ENCODE measurements at regions not wholly inside any gene's neighbourhood (a gene's known extent, or its start where the extent isn't known, plus 50 kb on each side); places are given as distances from the start of the nearest gene placed in this dataset.

- H3K27ac ChIP-seq (ENCODE audit: low read depth, low read length): no peak overlapping the region
- H3K4me3 ChIP-seq (ENCODE audit: low read depth in 1 of 2, low read length in 2 of 2): no peak overlapping the region
- H3K27me3 ChIP-seq (ENCODE audit: control insufficient read depth in 1 of 2, insufficient read depth in 2 of 2, low read length in 2 of 2): no peaks in the 10 kb centered on the region
- H3K4me1 ChIP-seq (ENCODE audit: control insufficient read depth in 1 of 2, insufficient read depth in 2 of 2, low read length in 2 of 2): peaks cover 6% of the 10 kb centered on the region in 2 donors
- no peak overlapping the region for H3K9ac ChIP-seq (ENCODE audit: low read depth in 1 of 2, low read length in 2 of 2)
- no peaks in the 10 kb centered on the region for H3K9me3 ChIP-seq (ENCODE audit: control insufficient read depth in 1 of 2, low read length in 2 of 2)
- no peaks in the 10 kb centered on the region for H3K36me3 ChIP-seq (ENCODE audit: control insufficient read depth in 1 of 2, insufficient read depth in 2 of 2, low read length in 2 of 2)
Measured at GRCh38 chr12:90859591-90859990, 95.4 kb downstream of the CCER1 start.

DNA sequence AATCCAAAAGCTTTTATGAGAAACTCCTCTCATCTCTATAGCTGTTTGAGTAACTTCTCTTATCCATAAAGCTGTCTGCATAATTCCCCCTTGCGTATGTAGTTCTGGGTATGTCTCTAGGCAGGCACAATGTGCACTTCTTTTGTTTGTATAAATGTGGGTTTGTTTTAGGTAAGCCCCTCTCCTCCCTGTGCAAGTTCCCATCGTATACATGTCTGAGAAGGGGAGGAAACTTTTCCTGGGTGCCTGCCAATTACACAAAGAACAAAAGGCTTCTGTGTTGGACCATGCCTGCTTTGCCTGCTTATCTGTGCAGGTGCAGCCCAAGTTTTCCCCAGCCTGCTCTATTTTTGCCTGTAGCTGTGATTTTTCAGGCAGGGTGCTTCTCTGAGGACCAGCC, 96.7 kb downstream of the CCER1 start:
- peaks cover 9 to 11% of the 10 kb centered on the region in 2 donors for H3K4me1 ChIP-seq (ENCODE audit: control insufficient read depth in 1 of 2, insufficient read depth in 2 of 2, low read length in 2 of 2)
- H3K36me3 ChIP-seq (ENCODE audit: control insufficient read depth in 1 of 2, insufficient read depth in 2 of 2, low read length in 2 of 2): no peaks in the 10 kb centered on the region
- H3K4me3 ChIP-seq (ENCODE audit: low read depth in 1 of 2, low read length in 2 of 2): no peak overlapping the region
- no peaks in the 10 kb centered on the region for H3K27me3 ChIP-seq (ENCODE audit: control insufficient read depth in 1 of 2, insufficient read depth in 2 of 2, low read length in 2 of 2)
- H3K27ac ChIP-seq (ENCODE audit: low read depth, low read length): no peak overlapping the region
- no peaks in the 10 kb centered on the region for H3K9me3 ChIP-seq (ENCODE audit: control insufficient read depth in 1 of 2, low read length in 2 of 2)
- no peak overlapping the region for H3K9ac ChIP-seq (ENCODE audit: low read depth in 1 of 2, low read length in 2 of 2)

DNA sequence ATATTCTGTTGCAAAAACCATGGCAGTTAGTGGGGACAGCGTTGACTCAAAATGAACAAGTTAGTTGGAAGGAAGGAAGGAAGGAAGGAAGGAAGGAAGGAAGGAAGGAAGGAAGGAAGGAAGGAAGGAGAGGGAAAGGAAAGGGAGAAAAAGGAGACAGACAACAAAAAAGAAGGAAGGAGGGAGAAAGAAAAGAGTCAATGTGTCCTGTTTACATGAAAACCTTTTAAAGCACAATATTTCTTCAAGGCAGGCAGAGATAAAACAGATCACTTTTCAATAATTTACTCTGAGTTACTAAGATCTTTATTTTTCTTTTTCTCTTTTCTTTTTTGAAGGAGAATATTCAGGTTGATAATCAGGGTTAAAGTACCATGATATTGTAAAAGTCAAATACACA, 99.4 kb downstream of the CCER1 start:
- H3K4me1 ChIP-seq (ENCODE audit: control insufficient read depth in 1 of 2, insufficient read depth in 2 of 2, low read length in 2 of 2): peaks cover 9 to 11% of the 10 kb centered on the region in 2 donors
- no peak overlapping the region for H3K4me3 ChIP-seq (ENCODE audit: low read depth in 1 of 2, low read length in 2 of 2)
- H3K27me3 ChIP-seq (ENCODE audit: control insufficient read depth in 1 of 2, insufficient read depth in 2 of 2, low read length in 2 of 2): no peaks in the 10 kb centered on the region
- no peak overlapping the region for H3K9ac ChIP-seq (ENCODE audit: low read depth in 1 of 2, low read length in 2 of 2)
- no peaks in the 10 kb centered on the region for H3K9me3 ChIP-seq (ENCODE audit: control insufficient read depth in 1 of 2, low read length in 2 of 2)
- H3K27ac ChIP-seq (ENCODE audit: low read depth, low read length): no peak overlapping the region
- no peaks in the 10 kb centered on the region for H3K36me3 ChIP-seq (ENCODE audit: control insufficient read depth in 1 of 2, insufficient read depth in 2 of 2, low read length in 2 of 2)

GRCh38 chr12:90854136-90854689, 100.8 kb downstream of the CCER1 start:
- Histone ChIP-seq H3K4me1 (ENCODE audit: control insufficient read depth in 1 of 2, insufficient read depth in 2 of 2, low read length in 2 of 2) (peaks cover 9 to 11% of the 10 kb centered on the region in 2 donors), H3K36me3 (ENCODE audit: control insufficient read depth in 1 of 2, insufficient read depth in 2 of 2, low read length in 2 of 2) (no peaks in the 10 kb centered on the region), H3K4me3 (ENCODE audit: low read depth in 1 of 2, low read length in 2 of 2) (no peak overlapping the region), H3K27me3 (ENCODE audit: control insufficient read depth in 1 of 2, insufficient read depth in 2 of 2, low read length in 2 of 2) (no peaks in the 10 kb centered on the region), H3K9ac (ENCODE audit: low read depth in 1 of 2, low read length in 2 of 2) (no peak overlapping the region), H3K9me3 (ENCODE audit: control insufficient read depth in 1 of 2, low read length in 2 of 2) (no peaks in the 10 kb centered on the region), H3K27ac (ENCODE audit: low read depth, low read length) (no peak overlapping the region)

- no peaks in the 10 kb centered on the region for H3K36me3 ChIP-seq (ENCODE audit: control insufficient read depth in 1 of 2, insufficient read depth in 2 of 2, low read length in 2 of 2)
- H3K4me3 ChIP-seq (ENCODE audit: low read depth in 1 of 2, low read length in 2 of 2): no peak overlapping the region
- H3K27ac ChIP-seq (ENCODE audit: low read depth, low read length): no peak overlapping the region
- H3K9me3 ChIP-seq (ENCODE audit: control insufficient read depth in 1 of 2, low read length in 2 of 2): no peaks in the 10 kb centered on the region
- no peak overlapping the region for H3K9ac ChIP-seq (ENCODE audit: low read depth in 1 of 2, low read length in 2 of 2)
- H3K27me3 ChIP-seq (ENCODE audit: control insufficient read depth in 1 of 2, insufficient read depth in 2 of 2, low read length in 2 of 2): no peaks in the 10 kb centered on the region
- H3K4me1 ChIP-seq (ENCODE audit: control insufficient read depth in 1 of 2, insufficient read depth in 2 of 2, low read length in 2 of 2): peaks cover 3 to 5% of the 10 kb centered on the region in 2 donors
Measured at GRCh38 chr12:90851800-90852718, 102.9 kb downstream of the CCER1 start.

DNA sequence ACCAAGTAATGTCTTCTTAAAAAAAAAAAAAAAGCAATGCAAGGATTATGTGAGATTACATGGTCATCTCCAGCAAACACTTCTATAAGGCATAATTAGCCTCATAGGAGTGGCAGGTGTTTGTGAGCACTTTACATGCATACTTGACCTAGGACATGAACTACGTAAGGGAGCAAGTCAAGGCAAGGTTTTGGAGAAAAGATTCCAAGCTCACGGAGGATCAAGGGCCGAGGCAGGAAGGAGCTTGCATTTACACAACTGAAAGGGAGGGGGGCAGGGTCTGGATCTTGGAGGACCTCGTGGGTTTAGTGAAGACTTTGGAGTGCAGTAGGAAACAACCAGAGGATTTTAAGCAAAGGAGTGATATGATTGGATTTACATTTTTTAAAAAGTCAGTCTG, 112.5 kb downstream of the CCER1 start:
- Histone ChIP-seq H3K27me3 (ENCODE audit: control insufficient read depth in 1 of 2, insufficient read depth in 2 of 2, low read length in 2 of 2) (no peaks in the 10 kb centered on the region), H3K9me3 (ENCODE audit: control insufficient read depth in 1 of 2, low read length in 2 of 2) (no peaks in the 10 kb centered on the region), H3K4me1 (ENCODE audit: control insufficient read depth in 1 of 2, insufficient read depth in 2 of 2, low read length in 2 of 2) (no peaks in the 10 kb centered on the region), H3K27ac (ENCODE audit: low read depth, low read length) (no peak overlapping the region), H3K4me3 (ENCODE audit: low read depth in 1 of 2, low read length in 2 of 2) (no peak overlapping the region), H3K9ac (ENCODE audit: low read depth in 1 of 2, low read length in 2 of 2) (no peak overlapping the region), H3K36me3 (ENCODE audit: control insufficient read depth in 1 of 2, insufficient read depth in 2 of 2, low read length in 2 of 2) (no peaks in the 10 kb centered on the region)

DNA sequence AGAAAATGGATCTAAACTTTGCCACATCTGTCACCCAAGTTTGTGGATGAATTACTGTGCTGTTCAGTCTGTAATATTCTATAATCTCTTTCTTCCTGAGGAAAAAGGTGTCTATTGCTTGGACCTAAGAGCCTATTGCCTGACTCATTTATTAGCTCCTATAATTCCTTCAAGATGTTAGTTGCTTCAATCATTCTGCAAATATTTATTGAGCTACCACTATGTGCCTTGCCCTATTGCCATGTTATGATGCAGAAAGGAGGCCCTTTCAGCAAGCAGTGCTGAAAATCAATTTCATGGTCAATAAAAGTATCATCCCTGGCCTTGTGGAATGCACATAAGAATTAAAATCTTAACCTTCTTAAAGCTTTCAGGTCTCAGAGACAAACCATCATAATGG, 113.6 kb downstream of the CCER1 start:
- no peaks in the 10 kb centered on the region for H3K4me1 ChIP-seq (ENCODE audit: control insufficient read depth in 1 of 2, insufficient read depth in 2 of 2, low read length in 2 of 2)
- no peak overlapping the region for H3K9ac ChIP-seq (ENCODE audit: low read depth in 1 of 2, low read length in 2 of 2)
- no peaks in the 10 kb centered on the region for H3K27me3 ChIP-seq (ENCODE audit: control insufficient read depth in 1 of 2, insufficient read depth in 2 of 2, low read length in 2 of 2)
- H3K36me3 ChIP-seq (ENCODE audit: control insufficient read depth in 1 of 2, insufficient read depth in 2 of 2, low read length in 2 of 2): no peaks in the 10 kb centered on the region
- H3K9me3 ChIP-seq (ENCODE audit: control insufficient read depth in 1 of 2, low read length in 2 of 2): no peaks in the 10 kb centered on the region
- H3K4me3 ChIP-seq (ENCODE audit: low read depth in 1 of 2, low read length in 2 of 2): no peak overlapping the region
- H3K27ac ChIP-seq (ENCODE audit: low read depth, low read length): no peak overlapping the region

- Histone ChIP-seq H3K4me1 (ENCODE audit: control insufficient read depth in 1 of 2, insufficient read depth in 2 of 2, low read length in 2 of 2) (no peaks in the 10 kb centered on the region), H3K9me3 (ENCODE audit: control insufficient read depth in 1 of 2, low read length in 2 of 2) (no peaks in the 10 kb centered on the region), H3K27ac (ENCODE audit: low read depth, low read length) (no peak overlapping the region), H3K27me3 (ENCODE audit: control insufficient read depth in 1 of 2, insufficient read depth in 2 of 2, low read length in 2 of 2) (no peaks in the 10 kb centered on the region), H3K36me3 (ENCODE audit: control insufficient read depth in 1 of 2, insufficient read depth in 2 of 2, low read length in 2 of 2) (no peaks in the 10 kb centered on the region), H3K4me3 (ENCODE audit: low read depth in 1 of 2, low read length in 2 of 2) (no peak overlapping the region), H3K9ac (ENCODE audit: low read depth in 1 of 2, low read length in 2 of 2) (no peak overlapping the region)
Measured at GRCh38 chr12:90839346-90839745, 115.6 kb downstream of the CCER1 start.

- H3K4me3 ChIP-seq (ENCODE audit: low read depth in 1 of 2, low read length in 2 of 2): no peak overlapping the region
Measured at GRCh38 chr12:90836689-90837088, 118.3 kb downstream of the CCER1 start.

DNA sequence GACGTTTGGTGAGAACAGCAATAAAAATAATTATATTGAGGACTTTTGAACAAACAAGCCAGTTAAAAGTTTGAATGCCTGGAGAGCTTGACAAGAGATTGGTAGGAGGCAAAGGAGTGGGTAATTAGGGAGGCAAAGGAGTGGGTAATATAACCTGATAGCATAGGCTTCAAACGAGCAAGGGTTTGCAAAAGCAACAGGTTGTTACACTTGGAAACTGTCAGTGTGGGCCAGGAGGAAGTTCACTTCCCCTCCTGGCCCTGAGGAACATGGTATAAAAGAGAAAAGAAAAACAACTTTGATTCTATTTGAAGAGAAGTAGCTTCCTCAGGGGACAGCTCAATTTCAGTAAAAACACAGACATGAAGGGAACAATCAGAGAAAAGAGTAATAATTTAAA, 121.7 kb downstream of the CCER1 start:
- Histone ChIP-seq H3K4me1 (ENCODE audit: control insufficient read depth in 1 of 2, insufficient read depth in 2 of 2, low read length in 2 of 2) (no peaks in the 10 kb centered on the region), H3K9me3 (ENCODE audit: control insufficient read depth in 1 of 2, low read length in 2 of 2) (no peaks in the 10 kb centered on the region), H3K27me3 (ENCODE audit: control insufficient read depth in 1 of 2, insufficient read depth in 2 of 2, low read length in 2 of 2) (no peaks in the 10 kb centered on the region), H3K9ac (ENCODE audit: low read depth in 1 of 2, low read length in 2 of 2) (no peak overlapping the region), H3K4me3 (ENCODE audit: low read depth in 1 of 2, low read length in 2 of 2) (no peak overlapping the region), H3K36me3 (ENCODE audit: control insufficient read depth in 1 of 2, insufficient read depth in 2 of 2, low read length in 2 of 2) (no peaks in the 10 kb centered on the region), H3K27ac (ENCODE audit: low read depth, low read length) (no peak overlapping the region)

More at GRCh38 chr12:90836689-90837088, 118.3 kb downstream of the CCER1 start:
- H3K27me3 ChIP-seq (ENCODE audit: control insufficient read depth in 1 of 2, insufficient read depth in 2 of 2, low read length in 2 of 2): no peaks in the 10 kb centered on the region
- H3K9ac ChIP-seq (ENCODE audit: low read depth in 1 of 2, low read length in 2 of 2): no peak overlapping the region
- no peak overlapping the region for H3K27ac ChIP-seq (ENCODE audit: low read depth, low read length)
- H3K9me3 ChIP-seq (ENCODE audit: control insufficient read depth in 1 of 2, low read length in 2 of 2): no peaks in the 10 kb centered on the region
- no peaks in the 10 kb centered on the region for H3K36me3 ChIP-seq (ENCODE audit: control insufficient read depth in 1 of 2, insufficient read depth in 2 of 2, low read length in 2 of 2)
- no peaks in the 10 kb centered on the region for H3K4me1 ChIP-seq (ENCODE audit: control insufficient read depth in 1 of 2, insufficient read depth in 2 of 2, low read length in 2 of 2)

Measured in duodenal mucosa (tissue), 2 donors.